GM19035 (cell line): ENCODE measurements at regions not wholly inside any gene's neighbourhood (a gene's known extent, or its start where the extent isn't known, plus 50 kb on each side); places are given as distances from the start of the nearest gene placed in this dataset.
"Not testable (repeated sequence)": the region's sequence is repeated elsewhere in the genome, so short reads cannot be mapped to it uniquely, and the experiment has no call there.

Experiments used
- ATAC-seq: cut with Tn5 transposase; IDR thresholded peaks from one replicate; pipeline ENCODE4 v1.9.1; 2021; ENCODE audit not compliant: unreplicated experiment

DNA sequence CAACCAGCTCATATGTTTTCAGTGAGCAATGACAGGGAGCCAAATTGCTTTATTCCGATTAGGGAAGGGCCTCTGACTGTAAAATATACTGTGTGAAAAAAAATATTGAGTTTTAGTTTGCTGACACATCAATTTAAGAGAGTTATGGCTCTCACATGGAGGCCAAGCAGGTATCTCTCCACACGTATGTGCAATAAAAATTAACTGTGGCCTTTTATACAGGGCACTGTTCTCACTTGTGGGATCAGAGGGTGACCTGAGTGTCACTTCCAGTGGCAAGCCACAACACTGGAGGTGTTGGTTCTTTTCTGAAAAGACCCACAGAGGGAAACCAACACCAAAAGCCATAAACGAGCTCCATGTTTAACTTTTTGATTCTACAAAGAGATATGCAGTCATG lies 462.8 kb downstream of the MID1IP1 start:
- ATAC-seq: no peak

DNA sequence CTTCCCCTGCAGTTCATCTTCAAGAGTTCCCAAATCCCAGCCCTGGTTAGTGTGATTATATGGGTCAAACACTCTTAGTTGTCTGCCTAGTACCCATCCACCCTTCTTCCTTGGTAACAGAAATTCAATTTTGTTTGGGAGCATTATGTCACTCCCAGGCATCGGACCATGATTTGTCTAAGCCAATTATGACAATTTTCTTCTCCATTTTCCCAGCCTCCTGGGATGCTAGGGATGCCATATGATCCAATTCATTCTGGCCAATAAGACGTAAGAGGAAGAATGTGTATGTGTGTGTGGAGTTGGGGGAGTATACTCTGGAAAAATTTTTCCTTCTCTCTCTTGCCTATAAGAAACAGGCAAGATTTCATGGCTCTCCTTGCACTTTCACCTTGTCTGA lies 465.9 kb downstream of the MID1IP1 start:
- no peak for ATAC-seq

DNA sequence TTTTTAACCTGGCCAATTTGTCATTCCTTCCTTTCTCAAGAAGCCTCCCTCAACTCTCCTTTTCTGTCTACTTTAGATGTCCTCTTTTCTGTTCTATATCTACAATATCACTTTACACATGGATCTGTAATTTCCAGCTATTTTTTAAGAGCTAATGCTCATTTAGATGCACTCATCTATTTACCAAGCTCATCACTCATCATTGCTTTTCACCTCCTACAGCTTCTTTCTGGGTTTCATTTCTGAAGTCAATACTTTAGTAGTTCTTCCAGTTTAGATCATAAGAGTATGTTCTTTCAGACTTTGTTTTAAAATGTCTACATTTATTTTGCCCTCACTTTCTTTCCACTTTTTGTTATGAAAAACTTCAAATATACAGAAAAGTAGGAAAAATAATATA lies 466.9 kb downstream of the MID1IP1 start:
- ATAC-seq: no peak

DNA sequence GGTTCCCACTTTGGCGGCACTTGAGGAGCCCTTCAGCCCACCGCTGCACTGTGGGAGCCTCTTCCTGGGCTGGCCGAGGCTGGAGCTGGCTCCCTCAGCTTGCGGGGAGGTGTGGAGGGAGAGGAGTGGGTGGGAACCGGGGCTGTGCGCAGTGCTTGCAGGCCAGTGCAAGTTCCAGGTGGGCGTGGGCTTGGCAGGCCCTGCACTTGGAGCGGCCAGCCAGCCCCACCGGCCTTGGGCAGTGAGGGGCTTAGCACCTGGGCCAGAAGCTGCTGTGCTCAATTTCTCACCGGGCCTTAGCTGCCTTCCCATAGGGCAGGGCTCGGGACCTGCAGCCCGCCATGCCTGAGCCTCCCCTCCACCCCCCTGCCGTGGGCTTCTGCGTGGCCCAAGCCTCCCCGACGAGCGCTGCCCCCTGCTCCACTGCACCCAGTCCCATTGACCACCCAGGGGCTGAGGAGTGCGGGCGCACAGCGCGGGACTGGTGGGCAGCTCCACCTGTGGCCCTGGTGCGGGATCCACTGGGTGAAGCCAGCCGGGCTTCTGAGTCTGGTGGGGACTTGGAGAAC lies 474.3 kb downstream of the MID1IP1 start:
- ATAC-seq: no peak

DNA sequence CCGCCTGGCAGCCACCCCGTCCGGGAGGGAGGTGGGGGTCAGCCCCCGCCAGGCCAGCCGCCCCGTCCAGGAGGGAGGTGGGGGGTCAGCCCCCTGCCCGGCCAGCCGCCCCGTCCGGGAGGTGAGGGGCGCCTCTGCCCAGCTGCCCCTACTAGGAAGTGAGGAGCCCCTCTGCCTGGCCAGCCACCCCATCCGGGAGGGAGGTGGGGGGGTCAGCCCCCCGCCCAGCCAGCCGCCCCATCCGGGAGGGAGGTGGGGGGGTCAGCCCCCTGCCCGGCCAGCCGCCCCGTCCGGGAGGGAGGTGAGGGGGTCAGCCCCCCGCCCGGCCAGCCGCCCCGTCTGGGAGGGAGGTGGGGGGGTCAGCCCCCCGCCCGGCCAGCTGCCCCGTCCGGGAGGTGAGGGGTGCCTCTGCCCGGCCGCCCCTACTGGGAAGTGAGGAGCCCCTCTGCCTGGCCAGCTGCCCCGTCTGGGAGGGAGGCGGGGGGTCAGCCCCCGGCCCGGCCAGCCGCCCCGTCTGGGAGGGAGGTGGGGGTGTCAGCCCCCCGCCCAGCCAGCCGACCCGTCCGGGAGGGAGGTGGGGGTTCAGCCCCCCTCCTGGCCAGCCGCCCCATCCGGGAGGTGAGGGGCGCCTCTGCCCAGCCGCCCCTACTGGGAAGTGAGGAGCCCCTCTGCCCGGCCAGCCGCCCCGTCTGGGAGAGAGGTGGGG lies 476.6 kb downstream of the MID1IP1 start:
- ATAC-seq: not testable (repeated sequence)

DNA sequence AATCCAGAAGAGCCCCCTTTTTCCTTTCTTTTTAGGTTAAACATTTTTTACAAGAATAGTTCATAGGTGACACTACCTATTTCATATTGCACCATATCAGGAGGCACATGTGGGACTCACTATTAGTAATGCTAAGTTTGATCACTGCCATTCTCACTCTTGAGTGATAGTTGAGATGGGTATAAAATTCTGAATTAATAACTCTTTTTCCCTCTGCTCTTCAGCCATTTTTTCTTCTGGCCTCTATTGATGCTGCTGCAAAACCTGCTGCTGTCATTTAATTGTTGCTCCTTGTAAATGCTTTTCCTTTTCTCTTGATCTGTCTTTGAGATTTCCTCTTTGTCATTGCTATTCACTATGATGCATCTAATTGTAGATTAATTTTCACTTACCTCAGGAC lies 482.0 kb downstream of the MID1IP1 start:
- ATAC-seq: no peak

DNA sequence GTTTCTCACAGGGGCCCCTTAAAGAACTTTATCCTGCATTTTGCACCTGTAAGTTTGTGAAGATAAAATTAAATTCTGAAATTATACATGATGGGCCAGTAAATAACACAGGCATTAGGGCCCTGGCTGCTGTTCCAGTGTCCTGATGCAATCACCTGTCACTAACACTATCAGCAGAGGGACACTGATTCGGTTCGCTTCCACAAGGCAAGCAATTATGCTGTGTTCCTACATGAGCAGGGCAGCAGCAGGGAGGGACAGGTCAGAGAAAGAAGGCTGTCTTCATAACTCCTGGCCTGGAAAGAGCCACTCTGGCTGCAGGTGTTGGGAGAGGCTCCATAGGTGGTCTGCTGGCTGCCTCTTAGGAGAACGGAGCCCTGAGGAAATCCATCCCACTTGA lies 487.3 kb downstream of the MID1IP1 start:
- ATAC-seq: no peak

GRCh38 chrX:39289827-39290226 lies 488.6 kb downstream of the MID1IP1 start:
- no peak for ATAC-seq

GRCh38 chrX:39293203-39293602 lies 491.9 kb downstream of the MID1IP1 start:
- no peak for ATAC-seq

- no peak for ATAC-seq
Observed at GRCh38 chrX:39296472-39296871, 495.2 kb downstream of the MID1IP1 start.

DNA sequence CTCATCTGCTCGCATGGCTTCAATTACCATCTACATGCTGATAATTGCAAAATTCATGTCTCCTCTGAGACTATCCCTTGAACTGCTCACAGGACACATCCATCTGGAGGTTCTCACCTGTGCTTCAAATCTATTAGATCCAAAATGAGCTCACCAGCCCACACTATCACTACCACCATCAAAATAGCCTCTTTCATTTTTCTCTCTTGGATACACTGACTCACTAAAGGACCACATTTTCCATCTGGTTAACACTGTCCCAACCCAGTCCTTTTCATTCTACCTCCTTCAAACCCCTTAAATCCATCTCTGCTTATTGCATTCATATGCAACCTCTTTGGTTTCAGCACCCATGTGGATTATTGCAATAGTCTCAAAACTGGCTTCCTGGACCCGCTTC lies 497.6 kb downstream of the MID1IP1 start:
- ATAC-seq: no peak

DNA sequence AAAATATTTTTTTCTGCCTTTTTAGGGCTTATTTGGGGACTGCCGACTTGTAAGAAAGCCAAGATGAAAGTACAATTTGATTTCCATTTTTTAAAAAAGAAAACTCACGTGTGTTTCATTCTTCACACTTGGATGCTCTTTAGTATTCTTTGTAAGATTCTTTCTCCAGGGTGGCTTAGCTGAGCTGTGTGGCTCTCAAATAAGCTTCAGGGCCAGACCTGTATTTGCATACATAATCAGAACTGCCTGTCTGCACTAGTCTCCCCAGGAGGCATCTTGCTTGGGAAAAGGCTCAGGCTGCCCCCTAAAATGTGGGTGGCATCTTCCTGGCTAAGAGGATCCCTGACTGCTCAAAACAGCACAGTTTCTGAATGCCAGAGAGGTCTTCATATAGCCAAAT lies 498.4 kb downstream of the MID1IP1 start:
- ATAC-seq: no peak

DNA sequence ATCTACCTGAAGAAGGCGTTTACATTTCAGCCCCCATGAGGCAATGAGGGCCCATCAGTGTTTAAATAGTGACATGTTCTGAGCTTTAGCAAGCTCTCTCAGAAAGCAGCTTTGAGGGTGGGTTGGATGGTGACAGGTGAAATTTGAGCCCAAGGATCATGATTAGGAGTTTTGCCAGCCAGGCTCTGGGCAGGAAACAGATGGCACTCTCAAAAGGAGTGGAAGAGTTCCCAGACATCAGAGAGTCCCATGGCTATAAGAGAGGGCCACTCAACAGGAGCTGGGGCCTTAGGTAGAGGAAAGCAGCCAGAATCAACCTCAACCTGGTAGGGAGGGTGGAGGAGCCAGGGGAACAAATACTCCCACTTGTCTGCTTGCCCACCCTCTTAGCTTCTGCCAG lies 499.8 kb downstream of the MID1IP1 start:
- no peak for ATAC-seq

DNA sequence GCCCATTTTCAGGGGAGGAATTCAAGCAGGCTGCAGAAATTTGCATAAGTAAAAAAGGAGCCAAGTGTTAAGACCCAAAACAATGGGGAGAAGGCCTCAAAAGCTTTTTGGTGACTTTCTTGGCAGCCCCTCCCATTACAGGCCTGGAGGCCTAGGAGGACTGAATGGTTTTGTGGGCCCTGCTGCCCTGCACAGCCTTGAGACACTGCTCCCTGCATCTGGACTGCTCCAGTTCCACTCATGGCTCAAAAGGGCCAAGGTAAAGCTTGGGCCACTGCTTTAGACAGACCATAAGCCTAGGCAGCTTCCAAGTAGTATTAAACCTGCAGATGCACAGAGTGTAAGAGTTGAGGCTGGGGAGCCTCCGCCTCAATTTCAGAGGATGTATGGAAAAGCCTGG lies 501.6 kb downstream of the MID1IP1 start:
- ATAC-seq: no peak

DNA sequence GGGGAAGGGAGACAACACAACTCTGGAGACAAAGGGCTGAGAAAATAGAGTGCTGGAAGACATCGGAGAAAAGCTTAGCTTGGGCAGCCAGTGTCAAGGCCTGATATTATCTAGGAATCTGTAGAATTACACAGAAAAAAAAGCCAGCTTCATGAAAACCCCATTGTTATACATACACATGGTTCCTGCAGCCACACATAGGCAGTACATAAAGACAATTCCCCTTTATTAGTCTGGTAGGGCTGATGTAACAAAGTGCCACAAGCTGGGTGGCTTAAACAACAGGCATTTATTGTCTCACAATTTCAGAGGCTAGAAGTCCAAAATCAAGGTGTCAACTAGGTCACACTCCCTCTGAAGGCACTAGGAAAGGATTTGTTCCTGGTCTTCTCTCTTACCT lies 503.5 kb downstream of the MID1IP1 start:
- ATAC-seq: no peak

DNA sequence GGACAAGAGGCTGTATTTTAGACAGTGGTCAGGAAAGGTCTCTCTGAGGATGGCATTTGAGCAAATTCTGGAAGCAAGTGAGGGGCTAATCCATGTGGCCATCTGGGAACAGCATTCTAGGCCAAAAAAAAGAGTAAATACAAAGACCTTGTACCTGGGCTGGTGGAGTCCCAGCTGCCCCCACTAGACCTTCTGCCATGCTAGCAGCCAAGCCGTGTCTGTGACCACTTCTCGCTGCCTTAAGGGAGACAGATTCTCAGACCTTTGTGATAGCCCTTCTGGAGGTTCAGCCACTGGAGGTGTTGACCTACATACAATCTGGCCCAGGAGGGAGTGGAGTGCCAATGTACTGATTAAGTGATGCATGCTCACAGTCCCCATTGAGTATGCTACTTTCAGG lies 506.2 kb downstream of the MID1IP1 start:
- no peak for ATAC-seq

DNA sequence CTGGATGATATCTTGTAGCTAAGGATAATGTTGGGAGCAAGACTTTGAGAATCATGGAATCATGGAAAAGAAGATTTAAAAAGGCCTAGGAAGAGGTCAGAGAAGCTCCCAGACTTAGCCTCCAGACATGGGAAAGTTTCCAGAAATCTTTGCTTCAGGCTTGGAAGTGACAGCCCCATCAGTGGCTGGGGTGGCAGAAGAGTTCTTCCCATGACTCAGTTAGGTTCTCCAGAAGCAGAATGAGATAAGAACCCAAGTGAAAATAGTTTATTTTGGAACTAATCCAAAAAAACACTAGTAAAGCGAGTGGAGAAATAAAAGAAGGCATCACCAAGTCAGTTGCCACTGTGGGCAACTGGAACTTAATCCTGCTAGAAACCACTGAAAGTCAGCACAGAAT lies 506.9 kb downstream of the MID1IP1 start:
- no peak for ATAC-seq

- ATAC-seq: no peak
Observed at GRCh38 chrX:39309018-39309635, 507.9 kb downstream of the MID1IP1 start.

DNA sequence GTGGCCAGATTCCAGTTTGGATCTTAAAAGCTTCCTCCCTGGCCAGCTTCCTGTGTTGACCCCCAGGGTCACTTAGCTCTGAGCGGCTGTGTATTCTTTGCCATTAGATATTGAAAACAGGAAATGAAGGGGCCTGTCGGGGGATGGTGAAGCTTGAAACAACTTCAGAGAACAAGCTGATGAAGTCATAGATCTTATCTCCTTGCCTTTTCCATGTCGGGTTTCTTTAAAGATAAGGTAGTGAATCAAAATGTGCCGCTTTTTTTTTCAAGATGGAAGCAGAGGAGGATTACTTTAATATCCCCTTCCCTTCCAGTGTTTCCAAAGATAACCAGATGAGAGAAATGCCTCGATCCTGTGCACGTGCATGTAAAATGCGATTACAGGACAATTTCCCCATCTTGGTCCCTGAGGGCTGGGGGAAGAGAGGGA lies 508.5 kb downstream of the MID1IP1 start:
- ATAC-seq: no peak

DNA sequence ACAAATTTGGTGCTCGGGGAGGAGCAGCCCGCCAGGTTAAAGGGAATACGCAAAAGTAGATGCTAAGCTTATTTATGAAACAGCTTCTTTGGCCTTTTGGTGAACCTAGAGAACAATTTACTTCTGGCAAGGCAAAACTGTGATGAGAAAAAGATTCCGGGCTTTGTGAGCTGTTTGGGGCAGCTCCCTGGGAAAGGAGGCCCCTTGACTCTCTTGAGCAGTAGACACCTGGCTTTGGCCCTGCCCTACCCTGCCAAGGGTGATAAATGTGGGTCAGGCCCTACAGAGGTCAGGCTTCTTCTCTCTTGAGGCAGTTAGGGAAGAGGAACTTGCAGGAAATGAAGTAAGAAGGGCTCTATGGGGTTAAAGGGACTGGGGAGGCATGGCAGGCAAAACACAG lies 509.6 kb downstream of the MID1IP1 start:
- ATAC-seq: no peak

DNA sequence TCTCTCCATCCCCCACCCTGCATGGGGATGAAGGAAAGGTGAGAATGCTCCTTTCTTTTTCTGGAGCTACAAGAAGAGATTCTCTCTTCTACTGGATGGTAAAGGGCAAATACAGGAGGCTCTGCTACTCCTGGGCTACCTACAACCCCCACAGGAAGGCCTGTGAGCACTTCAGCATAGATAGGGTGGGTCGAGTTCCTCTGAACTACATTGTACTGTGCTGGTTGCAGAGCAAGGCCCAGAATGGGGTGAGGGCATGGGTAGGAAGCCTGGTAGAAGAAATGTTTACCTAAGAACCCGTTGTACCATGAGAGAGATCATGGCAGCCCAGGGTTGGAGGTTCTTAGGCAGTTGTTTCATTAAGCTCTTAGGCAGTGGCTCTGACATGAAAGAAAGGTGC lies 510.4 kb downstream of the MID1IP1 start:
- no peak for ATAC-seq

GRCh38 chrX:39313146-39313545 lies 511.9 kb downstream of the MID1IP1 start:
- ATAC-seq: no peak
